HepG2 (cell line): ENCODE measurements at regions not wholly inside any gene's neighbourhood (a gene's known extent, or its start where the extent isn't known, plus 50 kb on each side); places are given as distances from the start of the nearest gene placed in this dataset.

Source experiments
- ATAC-seq: fragments of 200-7000 bp; cut with Tn5 transposase; 3 replicates; pipeline ENCODE4 v1.9.1; 2020; ENCODE audit warnings: mild to moderate bottlenecking, moderate library complexity
- BruUV-seq: library from RNA; stranded (reverse); fragments of 400-500 nt; replicated peaks from 2 replicates; lab custom pipeline; 2021; lab: Mats Ljungman, UMichigan
- CTCF ChIA-PET: fragments of 300-600 bp; formaldehyde crosslinking; extraction: SDS; loops from one replicate; lab custom pipeline; 2021; ENCODE audit warnings: low total read pairs, inconsistent platforms, low intra/inter-chr PET ratio; lab: Yijun Ruan, JAX
- POLR2A ChIA-PET: fragments of 350-600 bp; sonication (Branson Sonifier 250); formaldehyde crosslinking; loops from one replicate; lab custom pipeline; 2020; ENCODE audit warnings: antibody characterized with exemption, inconsistent platforms; lab: Yijun Ruan, JAX
- DNase-seq: peaks from one replicate; pipeline ENCODE4 v3.0.0-alpha.2; 2015; ENCODE audit warnings: low spot score
- FAIRE-seq: peaks from 3 replicates; lab custom pipeline; 2011; peaks lifted over from hg19 to GRCh38; lab: Jason Lieb, UNC
- H2AFZ ChIP-seq: one replicate; pipeline ENCODE4 v1.6.1; 2011; ENCODE audit warnings: low read length, inconsistent platforms
- H3K27ac ChIP-seq: fragments of 300-600 bp; 3 replicates; pipeline ENCODE4 v1.8.0; 2011; ENCODE audit warnings: mixed run types, mild to moderate bottlenecking, mixed read lengths, low read length, inconsistent platforms; ENCODE audit not compliant: insufficient read depth; ENCODE audit errors: extremely low read length
- H3K27me3 ChIP-seq, 2 experiments: fragments of 200-600 bp in 1 of 2; 2 replicates in 1 of 2; 3 replicates in 1 of 2; pipeline versions ENCODE4 v1.6.0 to v1.8.0; 2011; ENCODE audit warnings: low read length in 2 of 2, mild to moderate bottlenecking in 2 of 2, moderate library complexity in 2 of 2, inconsistent platforms in 1 of 2; ENCODE audit not compliant: insufficient read depth in 2 of 2, control insufficient read depth in 1 of 2
- H3K36me3 ChIP-seq, 2 experiments: fragments of 200-600 bp in 1 of 2; replicated peaks in 1 of 2; 2 replicates in 1 of 2; 3 replicates in 1 of 2; pipeline versions ENCODE4 v1.5.1 to v1.8.0; 2011; ENCODE audit warnings: low read length in 2 of 2, inconsistent platforms in 1 of 2; ENCODE audit not compliant: insufficient read depth in 2 of 2, control insufficient read depth in 1 of 2
- H3K4me1 ChIP-seq: 2 replicates; pipeline ENCODE4 v1.5.1; 2012; ENCODE audit warnings: low read length, inconsistent platforms; ENCODE audit not compliant: insufficient read depth
- H3K4me2 ChIP-seq: 2 replicates; pipeline ENCODE4 v1.6.0; 2011; ENCODE audit warnings: low read depth, low read length, inconsistent platforms
- H3K4me3 ChIP-seq, 3 experiments: fragments of 200-600 bp in 1 of 3; sonication (generic), shearing (Covaris generic) in 1 of 3; replicated peaks in 1 of 3; 2 replicates each; pipeline ENCODE4 v1.5.1; 2011 to 2016; ENCODE audit warnings: low read length in 3 of 3, inconsistent platforms in 2 of 3, low read depth in 2 of 3, mild to moderate bottlenecking in 2 of 3, control low read depth in 1 of 3, mixed read lengths in 1 of 3; ENCODE audit not compliant: insufficient read depth in 1 of 3
- H3K79me2 ChIP-seq: one replicate; pipeline ENCODE4 v1.6.1; 2011; ENCODE audit warnings: low read length, inconsistent platforms; ENCODE audit not compliant: insufficient read depth
- H3K9ac ChIP-seq: 2 replicates; pipeline ENCODE4 v1.6.0; 2011; ENCODE audit warnings: mild to moderate bottlenecking, low read depth, low read length, inconsistent platforms; ENCODE audit not compliant: insufficient read depth
- H3K9me3 ChIP-seq: 2 replicates; pipeline ENCODE4 v1.5.1; 2012; ENCODE audit warnings: mild to moderate bottlenecking, low read length
- H4K20me1 ChIP-seq: 2 replicates; pipeline ENCODE4 v1.6.0; 2011; ENCODE audit warnings: inconsistent platforms, mild to moderate bottlenecking, low read length, moderate library complexity; ENCODE audit not compliant: insufficient read depth
- KAT7 ChIP-seq: IDR thresholded peaks from 2 replicates; pipeline ENCODE4 v1.6.1; 2018; ENCODE audit warnings: borderline replicate concordance, missing compliant biosample characterization
- ONECUT2 ChIP-seq: sonication (generic); formaldehyde crosslinking; IDR thresholded peaks from 2 replicates; pipeline ENCODE4 v1.4.0; 2020; ENCODE audit warnings: missing genetic modification reagents
- PHF20 ChIP-seq: sonication (generic); formaldehyde crosslinking; IDR thresholded peaks from 2 replicates; pipeline ENCODE4 v1.5.0; 2020; ENCODE audit warnings: mild to moderate bottlenecking, missing genetic modification reagents
- RBFOX2 ChIP-seq: fragments of 200-400 bp; formaldehyde crosslinking; IDR thresholded peaks from 2 replicates; pipeline ENCODE4 v1.6.1; 2017; ENCODE audit warnings: low read depth, mild to moderate bottlenecking, low read length
- THAP11 ChIP-seq: IDR thresholded peaks from 2 replicates; pipeline ENCODE4 v1.6.1; 2016; ENCODE audit warnings: missing biosample characterization, missing genetic modification reagents
- ZBTB38 ChIP-seq: sonication (generic); formaldehyde crosslinking; IDR thresholded peaks from 2 replicates; pipeline ENCODE4 v1.5.1; 2020; ENCODE audit warnings: mild to moderate bottlenecking, missing genetic modification reagents
- ZNF121 ChIP-seq: sonication (generic); formaldehyde crosslinking; IDR thresholded peaks from 2 replicates; pipeline ENCODE4 v1.5.0; 2020; ENCODE audit warnings: mild to moderate bottlenecking, missing genetic modification reagents
- in situ Hi-C: cut with HindIII; loops from 2 replicates; pipeline ENCODE4 v1.10.0; 2017; ENCODE audit warnings: low pct_unique_long_range_greater_than_20kb; ENCODE audit not compliant: extremely low pct_ligation_motif_present
- intact Hi-C: fragments of 100-400 bp; cut with micrococcal nuclease; formaldehyde crosslinking; loops from one replicate; pipeline ENCODE4 v1.10.0; 2022; ENCODE audit not compliant: unreplicated experiment
- TF ChIP-seq, protein P1 (sequence below): sonication (generic); formaldehyde crosslinking; IDR thresholded peaks from 2 replicates; pipeline ENCODE4 v1.8.0; 2022; ENCODE audit warnings: low read depth, missing genetic modification reagents
- TF ChIP-seq, protein P2 (sequence below): sonication (generic); formaldehyde crosslinking; IDR thresholded peaks from 2 replicates; pipeline ENCODE4 v1.4.0; 2020; ENCODE audit warnings: missing genetic modification reagents
- TF ChIP-seq, protein P3 (sequence below): IDR thresholded peaks from 2 replicates; pipeline ENCODE4 v1.6.1; 2018; ENCODE audit warnings: missing genetic modification reagents, mild to moderate bottlenecking, missing compliant biosample characterization

DNA sequence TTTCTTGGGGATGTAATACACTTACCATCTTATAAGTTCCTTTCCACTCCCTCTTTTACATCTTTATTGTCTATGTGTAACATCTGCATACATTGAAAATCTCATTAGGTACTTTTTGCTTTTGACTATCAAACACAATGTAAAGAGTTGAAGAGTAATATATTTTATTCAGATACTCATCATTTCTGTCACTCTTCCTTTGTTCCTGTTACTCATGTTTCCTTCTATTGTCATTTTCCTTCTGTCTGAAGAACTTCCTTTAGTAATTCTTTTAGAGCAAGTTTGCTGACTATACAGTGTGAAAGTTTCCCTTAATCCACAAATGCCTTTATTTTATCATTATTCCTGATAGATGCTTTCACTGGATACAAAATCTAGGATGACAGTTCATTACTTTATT lies 339.8 kb downstream of the SOX4 start:
- H3K9ac ChIP-seq, result no peak overlapping the region
- TF ChIP-seq ZNF121 (no peak), THAP11 (CRISPR knock-in tag) (no peak)
- TF ChIP-seq, protein P1, sequence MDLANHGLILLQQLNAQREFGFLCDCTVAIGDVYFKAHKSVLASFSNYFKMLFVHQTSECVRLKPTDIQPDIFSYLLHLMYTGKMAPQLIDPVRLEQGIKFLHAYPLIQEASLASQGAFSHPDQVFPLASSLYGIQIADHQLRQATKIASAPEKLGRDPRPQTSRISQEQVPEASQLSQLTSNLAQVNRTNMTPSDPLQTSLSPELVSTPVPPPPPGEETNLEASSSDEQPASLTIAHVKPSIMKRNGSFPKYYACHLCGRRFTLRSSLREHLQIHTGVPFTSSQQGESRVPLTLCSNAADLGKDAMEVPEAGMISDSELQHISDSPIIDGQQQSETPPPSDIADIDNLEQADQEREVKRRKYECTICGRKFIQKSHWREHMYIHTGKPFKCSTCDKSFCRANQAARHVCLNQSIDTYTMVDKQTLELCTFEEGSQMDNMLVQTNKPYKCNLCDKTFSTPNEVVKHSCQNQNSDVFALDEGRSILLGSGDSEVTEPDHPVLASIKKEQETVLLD (CRISPR knock-in tag), result no peak
- TF ChIP-seq, protein P2, sequence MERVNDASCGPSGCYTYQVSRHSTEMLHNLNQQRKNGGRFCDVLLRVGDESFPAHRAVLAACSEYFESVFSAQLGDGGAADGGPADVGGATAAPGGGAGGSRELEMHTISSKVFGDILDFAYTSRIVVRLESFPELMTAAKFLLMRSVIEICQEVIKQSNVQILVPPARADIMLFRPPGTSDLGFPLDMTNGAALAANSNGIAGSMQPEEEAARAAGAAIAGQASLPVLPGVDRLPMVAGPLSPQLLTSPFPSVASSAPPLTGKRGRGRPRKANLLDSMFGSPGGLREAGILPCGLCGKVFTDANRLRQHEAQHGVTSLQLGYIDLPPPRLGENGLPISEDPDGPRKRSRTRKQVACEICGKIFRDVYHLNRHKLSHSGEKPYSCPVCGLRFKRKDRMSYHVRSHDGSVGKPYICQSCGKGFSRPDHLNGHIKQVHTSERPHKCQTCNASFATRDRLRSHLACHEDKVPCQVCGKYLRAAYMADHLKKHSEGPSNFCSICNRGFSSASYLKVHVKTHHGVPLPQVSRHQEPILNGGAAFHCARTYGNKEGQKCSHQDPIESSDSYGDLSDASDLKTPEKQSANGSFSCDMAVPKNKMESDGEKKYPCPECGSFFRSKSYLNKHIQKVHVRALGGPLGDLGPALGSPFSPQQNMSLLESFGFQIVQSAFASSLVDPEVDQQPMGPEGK (CRISPR knock-in tag), result no peak
- intact Hi-C loops, result no loop called here
- H2AFZ ChIP-seq, result no peak overlapping the region
- POLR2A ChIA-PET, result no interaction called here
- H3K4me3 ChIP-seq, result no peak overlapping the region
- no peaks in the 10 kb centered on the region for H4K20me1 ChIP-seq
- no peaks in the 10 kb centered on the region for H3K9me3 ChIP-seq
- in situ Hi-C loops, result loop anchor here (10.0 to 25.0 kb wide), 2 partner anchors 1046 to 1369 kb away; no protein-coding TSS in a partner anchor
- BruUV-seq, result no TSS peak
- no peak overlapping the region for H3K4me2 ChIP-seq
- H3K4me1 ChIP-seq, result no peaks in the 10 kb centered on the region
- DNase-seq (no peak), ATAC-seq (no peak), FAIRE-seq (no peak)
- CTCF ChIA-PET, result no interaction called here
- H3K79me2 ChIP-seq, result no peaks in the 10 kb centered on the region
- no peaks in the 10 kb centered on the region for H3K27me3 ChIP-seq
- H3K27ac ChIP-seq, result no peak overlapping the region
- H3K36me3 ChIP-seq, result no peaks in the 10 kb centered on the region

DNA sequence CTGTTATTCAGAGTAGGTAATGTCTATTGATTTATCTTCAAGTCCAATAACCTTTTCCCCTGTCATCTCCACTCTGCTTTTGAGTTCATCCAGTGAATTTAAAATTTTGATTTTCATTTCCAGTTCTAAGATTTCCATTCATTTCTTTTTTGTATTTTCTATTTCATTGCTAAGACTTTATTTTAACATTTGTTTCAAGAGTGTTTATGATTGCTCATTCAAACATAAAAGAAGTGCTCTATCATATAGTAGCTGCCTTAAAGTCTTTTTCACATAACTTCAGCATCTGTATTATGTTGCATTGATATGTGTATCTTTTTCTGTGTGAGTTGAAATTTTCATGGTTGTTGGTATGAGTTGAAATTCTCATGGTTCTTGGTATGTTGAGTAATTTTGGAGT lies 341.6 kb downstream of the SOX4 start:
- no peak overlapping the region for H3K4me2 ChIP-seq
- BruUV-seq, result no TSS peak
- ChIA-PET CTCF (interaction anchor here (1.2 kb wide), 1 partner anchor 1371 kb away, joined by 7 read pairs; no protein-coding TSS in a partner anchor), POLR2A (no interaction called here)
- no peaks in the 10 kb centered on the region for H3K36me3 ChIP-seq
- H4K20me1 ChIP-seq, result no peaks in the 10 kb centered on the region
- no peaks in the 10 kb centered on the region for H3K79me2 ChIP-seq
- in situ Hi-C loops, result loop anchor here (10.0 to 25.0 kb wide), 2 partner anchors 1048 to 1370 kb away; no protein-coding TSS in a partner anchor
- no peak for ATAC-seq
- TF ChIP-seq RBFOX2, result no peak
- no peak for TF ChIP-seq ZBTB38 (CRISPR knock-in tag)
- no peak for TF ChIP-seq PHF20
- no peak for TF ChIP-seq ONECUT2
- TF ChIP-seq KAT7 (CRISPR knock-in tag), result no peak
- TF ChIP-seq, protein P3, sequence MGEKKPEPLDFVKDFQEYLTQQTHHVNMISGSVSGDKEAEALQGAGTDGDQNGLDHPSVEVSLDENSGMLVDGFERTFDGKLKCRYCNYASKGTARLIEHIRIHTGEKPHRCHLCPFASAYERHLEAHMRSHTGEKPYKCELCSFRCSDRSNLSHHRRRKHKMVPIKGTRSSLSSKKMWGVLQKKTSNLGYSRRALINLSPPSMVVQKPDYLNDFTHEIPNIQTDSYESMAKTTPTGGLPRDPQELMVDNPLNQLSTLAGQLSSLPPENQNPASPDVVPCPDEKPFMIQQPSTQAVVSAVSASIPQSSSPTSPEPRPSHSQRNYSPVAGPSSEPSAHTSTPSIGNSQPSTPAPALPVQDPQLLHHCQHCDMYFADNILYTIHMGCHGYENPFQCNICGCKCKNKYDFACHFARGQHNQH (CRISPR knock-in tag), result no peak
- no peak overlapping the region for H3K27ac ChIP-seq
- no peak for FAIRE-seq
- H3K9ac ChIP-seq, result no peak overlapping the region
- intact Hi-C loops, result loop anchor here (2.0 to 5.0 kb wide), 2 partner anchors 340 to 892 kb away; no protein-coding TSS in a partner anchor
- no peaks in the 10 kb centered on the region for H3K27me3 ChIP-seq
- H3K4me3 ChIP-seq, result no peak overlapping the region
- no peak for DNase-seq
- no peaks in the 10 kb centered on the region for H3K9me3 ChIP-seq
- no peak overlapping the region for H2AFZ ChIP-seq
- H3K4me1 ChIP-seq, result no peaks in the 10 kb centered on the region
